Activated CD4-positive, alpha-beta T cell treated with anti-CD3 and anti-CD28 coated beads, Interleukin-2, amount 50 U/mL, for 48 hours (primary cell): ENCODE measurements at regions not wholly inside any gene's neighbourhood (a gene's known extent, or its start where the extent isn't known, plus 50 kb on each side); places are given as distances from the start of the nearest gene placed in this dataset.

Source experiments
- DNase-seq, 2 experiments: peaks; one replicate each; pipeline ENCODE4 v3.0.0-alpha.2; 2020

DNA sequence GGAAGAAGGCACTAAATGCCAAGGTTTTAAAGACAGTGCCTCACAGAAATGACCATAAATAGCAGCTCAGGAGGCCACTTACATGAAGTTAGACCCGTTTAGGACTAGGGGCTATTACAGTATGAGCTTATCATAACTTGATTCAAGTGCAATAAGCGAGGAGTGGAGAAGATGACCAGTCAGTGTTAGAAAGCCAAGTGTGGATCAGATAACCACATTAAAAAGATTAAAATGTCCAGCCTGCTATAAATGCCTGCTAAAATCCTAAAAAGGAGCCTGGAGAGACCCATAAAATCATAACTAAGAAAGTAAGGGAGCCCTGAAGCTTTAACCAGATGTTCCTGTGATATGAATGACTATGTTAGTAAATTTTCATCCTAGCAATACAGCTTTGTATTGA is 117.5 kb upstream of the ZNF521 start:
- DNase-seq: no peak

DNA sequence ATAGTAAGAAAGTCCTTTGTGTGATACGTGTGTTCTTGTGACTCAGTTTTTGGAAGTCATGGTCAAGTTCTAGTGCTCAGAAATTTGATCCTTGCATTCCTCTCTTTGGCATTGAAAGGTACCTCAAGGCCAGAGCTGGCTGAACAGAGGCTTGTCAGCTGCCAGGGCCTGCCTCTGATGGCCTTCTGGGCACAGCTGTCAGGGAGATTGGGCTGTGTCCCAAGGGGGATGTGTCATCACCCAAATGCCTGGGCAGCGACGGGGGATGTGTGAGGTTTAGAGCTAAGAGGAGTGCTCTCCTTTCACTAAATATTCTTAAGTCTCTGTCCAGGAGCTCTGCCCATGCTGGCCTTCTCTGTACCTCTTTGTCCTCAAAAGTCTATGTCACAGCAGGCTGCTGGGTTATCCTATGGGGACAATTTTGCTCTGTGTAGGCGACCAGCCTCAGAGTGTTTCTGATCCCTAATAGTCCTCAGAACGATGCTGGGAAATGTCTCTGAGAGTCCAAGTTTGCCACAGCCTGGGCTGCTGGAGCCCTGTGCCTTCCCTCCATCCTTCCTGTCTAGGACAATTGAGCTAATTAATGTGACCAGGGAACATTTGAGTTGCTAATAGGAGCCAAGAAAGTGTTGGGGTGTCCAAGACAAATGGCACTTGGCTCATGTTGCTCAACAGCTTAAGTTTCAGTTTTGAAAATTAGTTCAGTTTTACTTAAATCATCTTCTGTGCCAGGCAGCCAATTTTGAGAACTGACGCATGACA is 115.4 kb upstream of the ZNF521 start:
- DNase-seq: no peak

DNA sequence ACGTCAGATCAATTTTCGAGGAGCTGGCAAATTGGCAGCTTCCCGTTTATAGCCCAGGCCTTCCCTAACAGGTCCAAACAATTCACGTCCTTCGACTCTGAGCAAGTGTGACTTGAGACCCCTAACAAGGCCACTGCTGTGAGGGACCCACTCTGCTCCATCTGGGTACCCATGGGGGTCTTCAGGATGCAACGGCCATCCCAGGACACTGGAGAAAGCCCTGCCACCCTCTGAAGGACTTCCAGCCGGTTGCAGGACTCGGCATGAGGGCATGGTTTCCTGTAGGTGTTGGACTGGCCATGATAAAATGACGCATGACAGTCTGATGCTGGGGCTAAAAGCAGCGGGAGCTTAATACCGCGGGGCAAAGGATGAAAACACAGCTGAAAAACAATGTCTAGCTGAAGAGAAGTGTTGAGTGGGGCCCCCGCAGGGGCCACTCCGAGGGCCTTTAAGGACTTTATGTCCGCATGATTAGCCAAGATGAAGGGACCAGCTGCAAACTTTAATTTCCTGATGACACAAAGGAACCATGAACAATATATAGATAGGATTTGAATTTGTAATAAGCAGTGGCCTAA is 113.3 kb upstream of the ZNF521 start:
- no peak for DNase-seq

DNA sequence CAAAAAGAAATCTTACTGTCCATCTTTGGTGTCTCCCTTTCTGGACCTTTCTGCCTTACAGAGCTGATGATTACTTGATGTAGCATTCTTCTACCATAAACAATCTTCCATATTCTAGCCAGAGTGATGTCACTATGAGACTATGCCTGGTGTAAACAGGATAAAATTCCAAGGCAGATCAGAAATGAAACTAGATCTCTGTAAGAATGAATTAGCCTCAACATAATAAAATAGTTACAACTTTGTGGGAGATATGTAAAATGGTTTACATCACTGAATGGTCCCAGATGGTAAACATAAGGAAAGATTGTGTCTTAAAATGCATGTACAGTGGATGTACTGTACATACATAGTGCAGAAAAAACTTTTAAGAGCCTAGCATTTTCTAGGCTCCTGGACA is 112.3 kb upstream of the ZNF521 start:
- no peak for DNase-seq

DNA sequence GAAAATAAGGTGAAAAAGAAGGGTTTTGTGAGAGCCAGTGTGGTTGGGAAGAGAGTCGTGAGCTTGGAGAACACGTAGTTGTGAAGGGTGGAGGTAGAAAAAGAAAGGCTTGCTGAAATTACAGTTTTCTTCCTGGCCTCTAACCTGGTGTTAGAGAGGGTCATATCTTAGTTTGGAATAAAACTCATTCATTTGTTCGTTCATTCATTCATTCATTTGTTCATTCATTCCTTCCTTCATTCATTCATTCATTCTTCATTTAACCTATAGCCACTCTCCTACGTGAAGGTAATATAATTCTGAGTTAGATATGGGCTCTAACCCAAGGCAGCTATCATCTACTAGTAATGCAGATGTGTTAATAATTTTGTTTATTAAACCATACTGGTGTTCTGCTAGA is 111.8 kb upstream of the ZNF521 start:
- DNase-seq: no peak

DNA sequence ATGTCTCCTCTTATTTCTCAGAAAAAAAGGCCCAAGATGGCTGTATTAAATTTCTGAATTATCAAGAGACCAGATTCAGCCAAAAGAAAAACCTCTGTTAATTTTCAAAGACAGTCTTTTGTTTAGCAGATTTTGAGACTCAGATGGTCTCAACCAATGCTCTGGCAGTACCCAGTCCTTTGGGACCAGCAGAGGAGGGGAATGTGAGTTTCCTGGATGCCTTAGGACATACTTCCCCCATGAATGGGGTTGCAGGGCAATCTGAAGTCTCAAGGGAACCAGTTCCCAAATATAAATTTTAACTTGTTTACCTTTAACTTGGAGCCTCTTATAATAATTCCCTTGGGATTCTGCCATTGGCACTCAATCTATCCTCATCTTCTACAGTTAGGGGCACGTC is 107.8 kb upstream of the ZNF521 start:
- no peak for DNase-seq

DNA sequence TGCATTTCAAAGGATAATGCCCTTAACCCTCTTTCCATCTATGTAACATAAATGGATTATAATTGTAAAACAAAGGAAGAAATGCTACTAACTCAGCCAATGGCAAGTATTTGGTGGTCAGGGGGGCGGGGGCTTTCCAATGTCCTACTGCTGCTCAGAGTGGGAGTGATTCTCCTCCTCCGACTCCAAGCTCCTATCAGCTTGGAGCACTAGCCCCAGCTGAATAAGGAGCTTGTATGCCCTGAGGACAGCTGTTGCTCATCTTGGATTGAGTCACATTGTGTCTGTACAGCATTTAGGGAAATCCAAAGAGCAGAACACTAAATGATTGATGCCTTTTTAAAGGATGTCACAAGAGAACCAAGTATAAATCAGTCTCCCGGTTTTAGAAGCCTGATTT is 105.6 kb upstream of the ZNF521 start:
- DNase-seq: no peak

DNA sequence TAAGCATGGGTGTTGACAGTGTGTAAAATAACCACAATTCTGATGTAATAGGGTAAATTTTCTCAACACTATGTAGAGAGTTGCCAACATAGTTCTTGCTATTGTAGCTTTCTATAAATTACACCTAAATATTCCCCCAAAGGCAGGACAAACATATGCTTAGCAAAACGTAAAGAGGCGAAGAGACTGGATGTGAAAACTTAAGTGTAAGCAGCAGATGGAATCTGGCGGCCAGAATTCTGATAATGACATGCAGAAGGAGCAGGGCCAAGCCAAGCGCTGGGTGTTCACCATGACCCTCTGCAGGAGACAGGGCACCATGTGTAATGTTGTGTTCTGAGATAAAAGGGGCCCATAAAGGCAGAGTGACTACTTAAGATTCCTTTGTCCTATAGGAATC is 105.2 kb upstream of the ZNF521 start:
- DNase-seq: no peak

DNA sequence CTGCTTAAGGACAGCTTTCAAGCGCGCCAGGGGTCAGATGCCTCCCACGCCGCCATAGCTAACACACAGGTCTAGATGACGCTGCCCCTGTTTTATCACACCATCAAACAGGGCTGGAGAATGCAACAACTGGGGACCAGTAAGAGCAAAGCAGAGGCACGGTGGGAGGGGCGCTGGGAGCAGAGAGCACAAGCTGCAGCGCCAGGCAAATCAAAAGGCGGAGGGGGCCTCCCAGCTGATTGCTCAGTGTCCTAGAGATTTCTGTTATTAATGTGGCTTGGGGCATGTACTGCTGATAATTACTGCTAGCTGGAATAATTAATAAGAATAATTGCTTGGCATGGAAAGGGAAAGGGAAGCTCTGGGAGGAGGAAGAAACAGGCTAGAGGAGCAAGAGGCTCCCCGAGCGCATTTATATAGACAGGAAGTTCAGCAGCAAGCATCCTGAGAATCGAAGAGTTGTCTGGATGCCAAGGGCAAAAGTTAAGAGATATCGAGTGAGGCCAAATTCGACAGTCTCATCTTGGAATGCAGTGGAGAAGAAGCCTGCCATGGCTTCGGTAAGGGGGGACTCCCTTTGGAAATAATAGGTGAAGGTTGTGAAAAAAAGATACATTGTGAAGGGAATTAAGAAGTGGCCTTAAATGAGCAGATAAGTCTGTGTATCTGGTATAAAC is 104.5 kb upstream of the ZNF521 start:
- no peak for DNase-seq

DNA sequence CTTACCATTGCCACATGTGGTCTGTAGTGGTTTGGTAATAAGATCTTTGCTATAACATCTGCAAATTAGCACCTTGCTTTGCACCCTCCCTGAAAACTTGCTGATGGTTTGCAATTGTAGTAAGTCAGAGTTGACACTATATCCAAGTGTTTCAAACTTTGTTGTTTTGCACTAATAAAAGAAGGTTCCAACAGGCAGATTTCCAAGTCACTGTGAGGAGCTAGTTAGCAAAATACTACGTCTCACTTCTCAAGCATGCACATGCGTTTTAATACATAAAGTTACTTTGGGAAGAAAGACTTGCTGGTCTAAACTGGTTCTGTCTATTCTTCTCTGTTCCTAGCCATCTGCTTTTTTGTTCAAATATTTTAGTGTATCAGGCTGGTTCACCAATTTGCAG is 103.7 kb upstream of the ZNF521 start:
- no peak for DNase-seq

DNA sequence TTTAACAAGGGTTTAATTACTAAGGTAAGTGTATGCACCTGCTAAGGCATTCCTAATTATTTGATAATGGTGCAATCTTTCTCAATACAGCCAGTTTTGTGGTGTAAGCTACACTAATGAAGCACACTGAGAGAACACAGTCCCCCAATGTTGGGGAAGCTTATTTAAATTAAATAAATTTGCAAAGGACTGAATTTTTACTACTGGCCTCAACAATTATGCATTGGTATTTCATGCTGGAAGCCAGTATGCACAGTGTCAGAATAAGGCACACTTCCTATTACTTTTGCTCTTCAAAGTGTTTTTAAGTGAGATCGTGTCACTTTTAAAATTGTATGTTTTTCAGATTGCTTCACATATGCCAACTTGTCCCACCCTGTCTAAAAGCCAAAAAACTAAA is 103.2 kb upstream of the ZNF521 start:
- no peak for DNase-seq

DNA sequence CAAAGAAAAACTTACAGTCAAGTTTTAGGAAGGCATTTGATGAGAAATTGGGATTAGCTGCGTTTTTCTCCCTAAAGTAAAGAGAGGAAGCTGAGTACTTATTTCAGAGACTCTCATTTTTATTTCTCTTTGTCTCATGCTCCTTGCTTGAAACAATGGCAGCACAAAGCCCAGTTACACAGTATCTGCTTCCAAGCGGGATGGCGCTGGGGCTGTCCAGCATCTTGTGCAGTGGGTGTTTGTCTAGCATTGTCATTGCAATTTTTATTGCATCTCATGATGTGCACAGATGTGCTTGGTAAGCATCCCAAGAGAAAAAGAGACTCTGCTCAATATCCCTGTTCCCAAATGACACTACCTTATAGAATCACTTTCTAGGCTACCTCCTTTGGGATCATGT is 102.8 kb upstream of the ZNF521 start:
- DNase-seq: no peak

DNA sequence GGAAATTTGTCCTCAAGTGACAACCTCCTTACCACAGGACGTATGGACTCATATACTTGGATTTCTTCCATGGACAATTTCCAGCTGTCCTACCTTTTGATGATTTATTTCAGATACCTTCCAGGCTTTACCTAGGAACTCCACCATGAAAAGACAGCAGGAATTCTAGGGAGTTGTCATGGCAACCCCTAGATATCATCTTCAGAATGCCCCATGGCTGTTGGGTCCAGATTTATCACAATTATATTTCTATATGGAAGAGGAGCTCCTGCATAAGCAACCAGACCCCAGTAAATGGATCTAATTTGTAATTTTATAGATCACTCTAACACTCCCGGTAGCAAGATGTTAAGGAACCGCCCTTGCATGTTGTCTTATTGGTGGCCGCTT is 102.3 kb upstream of the ZNF521 start:
- DNase-seq: no peak

DNA sequence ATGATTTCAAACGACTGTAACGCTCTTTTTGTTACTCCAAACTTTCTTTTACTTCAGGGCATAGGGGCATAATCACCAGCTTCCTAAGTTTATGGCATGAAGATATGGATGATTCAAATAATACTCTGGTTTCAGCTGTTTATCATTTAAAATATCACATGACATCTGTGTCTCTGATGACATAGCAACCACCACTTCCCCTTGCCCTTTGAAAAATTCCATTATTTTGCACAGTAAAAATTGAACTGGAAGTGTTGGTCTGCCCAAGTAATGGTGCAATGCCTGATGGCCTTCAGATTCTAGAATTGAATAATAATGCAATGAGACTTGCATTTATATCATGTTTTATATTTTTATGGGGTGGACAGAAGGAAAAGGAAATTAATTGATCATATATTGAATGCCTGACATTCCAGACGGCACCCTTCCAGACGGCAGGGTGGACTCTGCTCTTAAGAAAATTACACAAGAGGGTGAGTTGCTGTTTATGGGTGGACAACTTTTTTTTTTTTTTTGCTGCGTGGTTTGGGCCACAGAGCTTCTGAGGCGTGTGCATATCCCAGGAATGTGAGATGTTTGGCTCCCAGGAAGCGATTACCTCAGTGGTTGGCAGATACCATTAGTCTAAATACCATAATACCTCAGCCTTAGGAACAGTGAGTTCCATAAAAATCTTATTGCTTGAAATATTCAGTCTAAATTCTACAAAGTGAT is 101.7 kb upstream of the ZNF521 start:
- DNase-seq: no peak

DNA sequence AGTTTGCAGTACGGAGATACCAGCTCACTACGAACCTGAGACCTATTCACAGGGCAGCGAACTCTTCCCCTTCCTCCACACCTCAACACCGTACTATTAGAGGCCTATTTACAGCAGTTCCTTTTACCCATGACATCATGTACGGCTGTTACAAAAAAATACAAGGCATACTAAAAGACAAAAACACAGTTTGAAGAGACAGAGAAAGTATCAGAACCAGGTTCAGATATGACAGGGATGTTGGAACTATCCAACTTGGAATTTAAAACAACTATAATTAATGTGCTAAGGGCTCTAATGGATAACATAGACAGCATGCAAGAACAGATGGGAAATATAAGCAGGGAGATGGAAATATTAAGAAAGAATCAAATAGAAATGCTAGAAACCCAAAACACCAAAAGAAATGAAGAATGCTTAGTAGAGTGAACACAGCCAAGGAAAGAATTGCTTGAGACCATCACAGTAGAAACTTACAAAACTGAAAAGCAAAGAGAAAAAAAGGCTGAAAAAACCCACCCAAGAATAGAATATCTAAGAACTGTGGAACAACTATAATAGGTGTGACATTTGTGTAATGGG is 99.2 kb upstream of the ZNF521 start:
- DNase-seq: no peak

DNA sequence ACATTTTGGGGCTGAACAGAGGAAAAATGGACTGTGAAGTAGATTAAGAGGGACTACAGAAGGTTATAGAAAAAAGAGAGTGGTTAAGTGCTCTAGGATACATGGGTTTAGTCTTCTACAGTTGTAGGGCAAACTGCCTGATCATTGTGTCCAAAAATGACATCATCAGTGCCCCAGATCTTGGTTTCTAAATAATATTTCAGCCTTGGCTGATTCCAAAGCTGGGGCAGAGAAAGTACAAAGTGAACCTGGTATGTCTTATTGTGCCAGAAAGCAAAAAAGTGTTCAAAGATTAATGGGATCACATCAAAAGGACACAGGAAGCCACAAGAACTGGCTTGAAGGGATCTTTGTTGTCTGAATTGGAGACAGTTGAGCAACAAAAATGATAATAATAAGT is 97.1 kb upstream of the ZNF521 start:
- no peak for DNase-seq

DNA sequence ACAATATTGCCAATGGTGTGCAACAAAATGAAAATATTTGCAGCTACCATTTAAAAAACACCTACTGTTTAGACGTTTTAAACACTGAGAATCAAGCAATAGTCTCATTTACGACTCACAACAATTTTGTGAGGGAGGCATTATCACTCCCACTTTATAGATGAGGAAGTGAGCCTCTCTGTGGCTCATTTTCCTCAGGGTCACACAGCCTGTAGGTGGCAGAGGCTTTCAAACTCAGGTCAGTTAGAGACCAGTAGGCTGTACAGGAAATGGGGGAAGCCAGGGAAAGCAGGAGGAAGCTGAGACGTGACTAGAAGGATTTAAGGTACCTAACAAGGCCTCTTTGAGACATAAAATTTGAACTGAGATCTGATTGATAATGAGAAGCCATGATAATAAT is 95.0 kb upstream of the ZNF521 start:
- DNase-seq: no peak

DNA sequence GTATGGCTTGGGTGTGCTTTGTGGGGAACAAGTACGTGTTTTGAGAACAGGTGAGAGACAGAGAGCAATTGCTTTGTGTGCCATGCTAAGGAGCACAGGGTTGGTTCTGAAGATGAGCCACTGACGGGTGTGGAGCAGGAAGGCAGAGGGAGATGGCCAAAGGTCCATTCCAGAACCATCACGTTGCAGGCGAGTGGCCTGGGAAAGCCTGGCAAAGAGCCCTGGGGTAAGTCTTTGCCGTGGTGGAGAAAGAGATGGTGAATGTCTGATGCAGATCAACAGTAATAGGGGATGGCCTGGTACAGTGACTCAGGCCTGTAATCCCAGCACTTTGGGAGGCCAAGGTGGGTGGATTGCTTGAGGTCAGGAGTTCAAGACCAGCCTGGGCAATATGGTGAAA is 93.5 kb upstream of the ZNF521 start:
- no peak for DNase-seq

DNA sequence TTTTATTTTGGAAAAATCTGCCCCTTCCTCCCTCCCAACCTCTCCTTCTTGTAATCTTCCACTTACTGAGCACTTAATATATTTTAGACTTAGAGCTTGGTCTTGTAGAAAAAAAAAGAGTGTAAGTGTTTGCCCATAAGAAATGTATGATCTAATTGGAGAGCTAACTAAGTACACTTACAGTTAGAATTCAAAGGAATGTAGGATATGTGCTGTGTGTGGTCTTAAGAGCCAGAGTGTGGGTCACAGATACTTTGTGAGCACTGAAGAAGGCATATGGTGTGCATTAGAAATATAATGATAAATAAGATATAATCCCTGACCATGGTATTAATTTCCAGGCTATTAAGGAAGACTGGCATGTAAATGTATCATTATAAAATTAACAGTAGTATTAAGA is 91.8 kb upstream of the ZNF521 start:
- no peak for DNase-seq

DNA sequence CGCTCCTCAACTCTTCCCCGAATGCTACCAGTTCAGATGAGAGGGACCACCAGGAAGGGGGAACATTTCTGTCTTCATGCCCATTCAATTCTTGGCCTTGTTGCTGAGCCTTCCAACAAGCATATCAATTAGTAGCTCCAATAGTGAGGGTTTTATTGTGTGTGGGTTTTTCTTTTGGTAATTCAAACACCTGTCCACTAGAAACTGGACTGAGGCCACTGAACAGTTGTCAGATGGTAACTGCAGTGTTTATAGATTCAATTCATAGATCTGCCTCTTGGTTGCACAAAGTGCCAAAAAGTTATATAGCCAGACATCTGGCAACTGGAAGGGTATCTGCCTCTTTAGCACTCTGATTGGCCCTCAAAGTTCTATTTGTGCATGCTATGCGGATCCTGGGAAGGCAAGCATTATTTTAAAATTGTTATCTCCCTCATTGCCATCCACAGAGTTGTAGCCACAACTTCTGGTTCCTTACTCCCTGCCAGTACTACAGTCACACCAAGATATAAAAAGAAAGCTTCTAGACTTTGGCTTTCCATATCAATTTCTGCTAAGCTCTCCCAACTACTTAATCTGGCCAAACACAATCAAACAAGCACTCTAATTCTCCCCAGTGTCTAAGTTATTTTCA is 83.3 kb upstream of the ZNF521 start:
- no peak for DNase-seq

DNA sequence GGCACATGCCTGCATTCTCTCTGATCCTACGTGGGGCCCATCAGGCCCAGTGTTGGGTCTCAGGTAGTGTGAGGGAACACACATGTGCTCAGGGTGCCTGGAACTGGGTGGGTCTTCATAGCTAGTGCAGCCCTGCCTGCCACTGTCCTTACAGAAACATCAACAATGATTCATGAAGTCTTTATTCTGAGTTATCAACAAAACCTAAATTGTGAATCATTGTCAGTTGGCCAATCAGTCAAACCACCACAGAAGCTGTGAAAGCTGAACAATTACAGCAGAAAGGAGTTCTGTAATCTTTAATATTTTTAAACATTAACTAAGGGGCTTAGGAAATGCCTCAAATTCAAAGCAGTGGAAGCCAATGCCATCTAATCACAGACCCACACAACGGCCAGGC is 82.8 kb upstream of the ZNF521 start:
- no peak for DNase-seq

DNA sequence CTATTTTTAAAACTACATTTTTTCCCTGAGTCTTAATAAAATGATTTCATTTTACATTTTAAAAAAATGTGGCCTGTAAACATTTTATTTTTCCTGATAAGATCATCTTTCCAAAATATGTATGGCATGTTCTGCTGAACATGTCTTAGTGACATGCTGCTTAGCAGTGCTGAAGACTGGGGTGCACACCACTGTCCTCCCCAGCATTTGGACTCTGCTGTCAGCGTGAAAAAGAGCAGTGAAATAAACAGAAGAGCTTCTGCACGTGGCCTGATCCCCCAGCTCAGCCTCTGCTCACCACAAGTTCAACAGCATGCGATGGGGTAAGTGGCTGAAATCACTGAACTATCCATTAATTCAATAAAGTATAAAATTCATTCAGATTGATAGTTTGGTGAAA is 81.6 kb upstream of the ZNF521 start:
- no peak for DNase-seq

DNA sequence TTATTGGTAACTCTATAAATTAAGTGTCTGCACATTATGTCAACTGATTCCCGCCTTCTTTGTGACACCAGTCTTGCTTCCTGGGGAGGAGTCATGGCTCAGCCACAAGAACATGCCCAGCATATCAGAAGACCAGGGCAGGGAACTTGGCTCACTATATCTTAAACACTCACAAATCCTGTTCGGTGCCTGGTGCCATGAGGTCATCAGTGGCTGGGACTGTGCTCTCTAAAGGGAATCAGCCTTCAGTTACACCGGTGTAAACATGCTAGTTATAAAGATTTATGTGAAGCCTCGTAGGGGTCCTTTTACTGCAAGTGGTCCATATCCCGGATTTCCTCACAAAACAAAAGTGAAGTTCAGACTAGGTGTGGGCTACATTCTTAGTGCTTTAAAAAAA is 73.1 kb upstream of the ZNF521 start:
- no peak for DNase-seq
